Keratinocyte (primary cell): ENCODE measurements at regions not wholly inside any gene's neighbourhood (a gene's known extent, or its start where the extent isn't known, plus 50 kb on each side); places are given as distances from the start of the nearest gene placed in this dataset.

Experiments
- DNase-seq: peaks from one replicate; pipeline ENCODE4 v3.0.0-alpha.2; 2011; ENCODE audit warnings: low read depth, missing footprints, low spot score
- FAIRE-seq: peaks from 2 replicates; lab custom pipeline; 2011; peaks lifted over from hg19 to GRCh38; lab: Jason Lieb, UNC
- H2AFZ ChIP-seq: 2 replicates; pipeline ENCODE4 v1.6.0; 2012; ENCODE audit warnings: low read length, control low read depth, inconsistent platforms; ENCODE audit not compliant: control insufficient read depth
- H3K27ac ChIP-seq: 2 replicates; pipeline ENCODE4 v1.5.1; 2011; ENCODE audit warnings: low read length; ENCODE audit not compliant: control insufficient read depth, insufficient read depth
- H3K27me3 ChIP-seq: 3 replicates; pipeline ENCODE4 v1.6.0; 2011; ENCODE audit warnings: low read length; ENCODE audit not compliant: control insufficient read depth, insufficient read depth; ENCODE audit errors: extremely low read depth
- H3K36me3 ChIP-seq, 2 experiments: 2 replicates in 1 of 2; 3 replicates in 1 of 2; pipeline ENCODE4 v1.5.1; 2011; ENCODE audit warnings: low read length in 2 of 2, mild to moderate bottlenecking in 1 of 2; ENCODE audit not compliant: control insufficient read depth in 2 of 2, insufficient read depth in 2 of 2; ENCODE audit errors: extremely low read depth in 1 of 2
- H3K4me1 ChIP-seq: 3 replicates; pipeline ENCODE4 v1.5.1; 2011; ENCODE audit warnings: low read length; ENCODE audit not compliant: control insufficient read depth, insufficient read depth; ENCODE audit errors: extremely low read depth
- H3K4me2 ChIP-seq: 3 replicates; pipeline ENCODE4 v1.6.0; 2011; ENCODE audit warnings: low read depth, low read length; ENCODE audit not compliant: control insufficient read depth, insufficient read depth; ENCODE audit errors: extremely low read depth
- H3K4me3 ChIP-seq, 3 experiments: fragments of 200-600 bp in 1 of 3; sonication (generic) in 1 of 3; 2 replicates in 2 of 3; 3 replicates in 1 of 3; pipeline ENCODE4 v1.5.1; 2011 to 2016; ENCODE audit warnings: low read length in 3 of 3, mild to moderate bottlenecking in 3 of 3, control low read depth in 2 of 3, inconsistent platforms in 1 of 3, low read depth in 1 of 3, mixed read lengths in 1 of 3, mixed run types in 1 of 3, moderate library complexity in 1 of 3; ENCODE audit not compliant: control insufficient read depth in 2 of 3, insufficient read depth in 2 of 3; ENCODE audit errors: extremely low read depth in 1 of 3
- H3K79me2 ChIP-seq: 2 replicates; pipeline ENCODE4 v1.6.0; 2012; ENCODE audit warnings: low read length; ENCODE audit not compliant: control insufficient read depth, insufficient read depth
- H3K9ac ChIP-seq: 3 replicates; pipeline ENCODE4 v1.6.0; 2011; ENCODE audit warnings: low read length; ENCODE audit not compliant: control insufficient read depth, insufficient read depth; ENCODE audit errors: extremely low read depth
- H3K9me1 ChIP-seq: 3 replicates; pipeline ENCODE4 v1.6.0; 2011; ENCODE audit warnings: low read length; ENCODE audit not compliant: control insufficient read depth, insufficient read depth; ENCODE audit errors: extremely low read depth
- H3K9me3 ChIP-seq: 2 replicates; pipeline ENCODE4 v1.5.1; 2012; ENCODE audit warnings: low read depth, low read length; ENCODE audit not compliant: control insufficient read depth
- H4K20me1 ChIP-seq: 3 replicates; pipeline ENCODE4 v1.6.0; 2011; ENCODE audit warnings: low read length; ENCODE audit not compliant: control insufficient read depth, insufficient read depth; ENCODE audit errors: extremely low read depth
- EZH2 ChIP-seq: IDR thresholded peaks from one replicate; pipeline ENCODE4 v1.6.1; 2012; ENCODE audit warnings: inconsistent platforms, mild to moderate bottlenecking, low read length, moderate library complexity
- dilution Hi-C: fragments of 300-500 bp; cut with MboI; formaldehyde crosslinking; loops from one replicate; pipeline ENCODE4 v1.7.0; 2020; ENCODE audit warnings: low sequenced_read_pairs; ENCODE audit not compliant: extremely low pct_ligation_motif_present
- TF ChIP-seq, protein P1 (sequence below), 3 experiments: IDR thresholded peaks in 1 of 3; conservative IDR thresholded peaks in 1 of 3; optimal IDR thresholded peaks in 1 of 3; 2 replicates in 2 of 3; 3 replicates in 1 of 3; pipeline versions ENCODE3 to v1.5.1; 2011; ENCODE audit warnings: low read length in 3 of 3, mild to moderate bottlenecking in 3 of 3, moderate library complexity in 2 of 3, control low read depth in 1 of 3, inconsistent platforms in 1 of 3; ENCODE audit not compliant: insufficient read depth in 2 of 3; ENCODE audit errors: extremely low read depth in 1 of 3

DNA sequence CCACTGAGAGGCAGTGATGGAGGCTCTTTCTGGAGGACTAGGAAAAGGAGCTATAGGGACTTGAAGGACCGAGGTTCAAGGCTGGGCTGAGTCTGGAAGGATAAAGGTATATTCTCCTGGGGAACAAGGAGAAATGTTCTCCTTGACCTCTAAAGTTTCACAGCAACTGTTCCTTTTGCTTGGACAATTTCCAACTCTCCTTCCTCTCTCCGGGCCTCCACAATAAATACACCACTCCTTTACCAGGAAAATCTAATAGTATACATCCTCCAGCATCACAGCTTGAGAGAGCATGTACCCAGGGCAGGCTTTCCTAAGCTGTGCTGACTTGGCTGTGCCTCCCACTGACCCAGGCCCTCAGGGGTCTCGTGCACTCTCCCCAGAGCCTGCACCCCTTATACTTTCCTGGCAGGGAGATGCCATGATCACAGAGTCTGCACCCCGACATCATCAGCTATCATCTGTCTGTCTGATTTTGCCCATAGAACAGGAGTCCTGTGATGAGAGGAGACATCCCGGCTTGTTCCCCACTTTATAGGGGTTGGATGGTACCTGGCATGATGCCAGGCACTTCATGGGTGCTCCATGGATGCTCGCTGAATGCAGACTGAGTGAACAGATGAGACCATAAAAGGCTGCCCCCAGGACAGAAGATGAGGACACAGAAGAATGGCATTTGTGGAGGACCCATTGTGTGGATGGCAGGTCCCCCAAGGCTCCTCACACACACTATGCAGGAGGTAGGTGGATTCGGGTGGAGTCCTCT lies 582.6 kb upstream of the CDH5 start:
- peaks cover 18% of the 10 kb centered on the region for H3K4me1 ChIP-seq
- no peaks in the 10 kb centered on the region for H3K36me3 ChIP-seq
- no peak for TF ChIP-seq EZH2
- TF ChIP-seq, protein P1, sequence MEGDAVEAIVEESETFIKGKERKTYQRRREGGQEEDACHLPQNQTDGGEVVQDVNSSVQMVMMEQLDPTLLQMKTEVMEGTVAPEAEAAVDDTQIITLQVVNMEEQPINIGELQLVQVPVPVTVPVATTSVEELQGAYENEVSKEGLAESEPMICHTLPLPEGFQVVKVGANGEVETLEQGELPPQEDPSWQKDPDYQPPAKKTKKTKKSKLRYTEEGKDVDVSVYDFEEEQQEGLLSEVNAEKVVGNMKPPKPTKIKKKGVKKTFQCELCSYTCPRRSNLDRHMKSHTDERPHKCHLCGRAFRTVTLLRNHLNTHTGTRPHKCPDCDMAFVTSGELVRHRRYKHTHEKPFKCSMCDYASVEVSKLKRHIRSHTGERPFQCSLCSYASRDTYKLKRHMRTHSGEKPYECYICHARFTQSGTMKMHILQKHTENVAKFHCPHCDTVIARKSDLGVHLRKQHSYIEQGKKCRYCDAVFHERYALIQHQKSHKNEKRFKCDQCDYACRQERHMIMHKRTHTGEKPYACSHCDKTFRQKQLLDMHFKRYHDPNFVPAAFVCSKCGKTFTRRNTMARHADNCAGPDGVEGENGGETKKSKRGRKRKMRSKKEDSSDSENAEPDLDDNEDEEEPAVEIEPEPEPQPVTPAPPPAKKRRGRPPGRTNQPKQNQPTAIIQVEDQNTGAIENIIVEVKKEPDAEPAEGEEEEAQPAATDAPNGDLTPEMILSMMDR (optimal IDR thresholded peaks at IDR 0.05 in 1 of 3, IDR thresholded peaks at IDR 0.05 in 1 of 3, conservative IDR thresholded peaks at IDR 0.05 in 1 of 3; ENCODE audit: extremely low read depth in 1 of 3, insufficient read depth in 2 of 3, low read length in 3 of 3), result no peak
- no peaks in the 10 kb centered on the region for H3K9me3 ChIP-seq
- FAIRE-seq, result peak; percentile 5
- no peaks in the 10 kb centered on the region for H3K27me3 ChIP-seq
- no peaks in the 10 kb centered on the region for H3K9me1 ChIP-seq
- H3K9ac ChIP-seq, result no peak overlapping the region
- H3K4me3 ChIP-seq, result no peak overlapping the region
- dilution Hi-C loops, result no loop called here
- H3K27ac ChIP-seq, result no peak overlapping the region
- no peak overlapping the region for H3K4me2 ChIP-seq
- H3K79me2 ChIP-seq, result no peaks in the 10 kb centered on the region
- no peaks in the 10 kb centered on the region for H4K20me1 ChIP-seq
- DNase-seq, result no peak
- H2AFZ ChIP-seq, result no peak overlapping the region

- DNase-seq (peak; percentile 17), FAIRE-seq (peak; percentile 94)
- TF ChIP-seq EZH2, result no peak
- TF ChIP-seq, protein P1 (optimal IDR thresholded peaks at IDR 0.05 in 1 of 3, IDR thresholded peaks at IDR 0.05 in 1 of 3, conservative IDR thresholded peaks at IDR 0.05 in 1 of 3; ENCODE audit: extremely low read depth in 1 of 3, insufficient read depth in 2 of 3, low read length in 3 of 3), result no peak
- peak overlapping the region in 1 of 3 experiments; percentile 40 for H3K4me3 ChIP-seq
- no peaks in the 10 kb centered on the region for H3K27me3 ChIP-seq
- H2AFZ ChIP-seq, result peak overlapping the region; percentile 69
- dilution Hi-C loops, result no loop called here
- H3K9ac ChIP-seq, result no peak overlapping the region
- H3K9me1 ChIP-seq, result no peaks in the 10 kb centered on the region
- peak overlapping the region; percentile 32 for H3K27ac ChIP-seq
- H3K4me1 ChIP-seq, result peaks cover 18% of the 10 kb centered on the region
- no peaks in the 10 kb centered on the region for H3K36me3 ChIP-seq
- no peaks in the 10 kb centered on the region for H3K9me3 ChIP-seq
- peak overlapping the region; percentile 73 for H3K4me2 ChIP-seq
- H4K20me1 ChIP-seq, result no peaks in the 10 kb centered on the region
- H3K79me2 ChIP-seq, result no peaks in the 10 kb centered on the region
Observed at GRCh38 chr16:65782611-65783600, 583.6 kb upstream of the CDH5 start.
